ENCODE measurements at regions not wholly inside any gene's neighbourhood (a gene's known extent, or its start where the extent isn't known, plus 50 kb on each side); places are given as distances from the start of the nearest gene placed in this dataset.

GRCh38 chr1:29469457-29469856 is 233.1 kb downstream of the PTPRU start:
- Histone ChIP-seq H3K27me3 (no peaks in the 10 kb centered on the region), H3K4me3 (ENCODE audit: low read depth in 1 of 2, low read length in 1 of 2) (no peak overlapping the region), H3K9me3 (no peaks in the 10 kb centered on the region), H3K27ac (no peak overlapping the region), H3K36me3 (no peaks in the 10 kb centered on the region), H3K4me1 (ENCODE audit: control insufficient read depth in 1 of 2, insufficient read depth in 1 of 2, low read depth in 1 of 2, low read length in 1 of 2) (no peaks in the 10 kb centered on the region)
- TF ChIP-seq CTCF (IDR thresholded peaks at IDR 0.05), result no peak

DNA sequence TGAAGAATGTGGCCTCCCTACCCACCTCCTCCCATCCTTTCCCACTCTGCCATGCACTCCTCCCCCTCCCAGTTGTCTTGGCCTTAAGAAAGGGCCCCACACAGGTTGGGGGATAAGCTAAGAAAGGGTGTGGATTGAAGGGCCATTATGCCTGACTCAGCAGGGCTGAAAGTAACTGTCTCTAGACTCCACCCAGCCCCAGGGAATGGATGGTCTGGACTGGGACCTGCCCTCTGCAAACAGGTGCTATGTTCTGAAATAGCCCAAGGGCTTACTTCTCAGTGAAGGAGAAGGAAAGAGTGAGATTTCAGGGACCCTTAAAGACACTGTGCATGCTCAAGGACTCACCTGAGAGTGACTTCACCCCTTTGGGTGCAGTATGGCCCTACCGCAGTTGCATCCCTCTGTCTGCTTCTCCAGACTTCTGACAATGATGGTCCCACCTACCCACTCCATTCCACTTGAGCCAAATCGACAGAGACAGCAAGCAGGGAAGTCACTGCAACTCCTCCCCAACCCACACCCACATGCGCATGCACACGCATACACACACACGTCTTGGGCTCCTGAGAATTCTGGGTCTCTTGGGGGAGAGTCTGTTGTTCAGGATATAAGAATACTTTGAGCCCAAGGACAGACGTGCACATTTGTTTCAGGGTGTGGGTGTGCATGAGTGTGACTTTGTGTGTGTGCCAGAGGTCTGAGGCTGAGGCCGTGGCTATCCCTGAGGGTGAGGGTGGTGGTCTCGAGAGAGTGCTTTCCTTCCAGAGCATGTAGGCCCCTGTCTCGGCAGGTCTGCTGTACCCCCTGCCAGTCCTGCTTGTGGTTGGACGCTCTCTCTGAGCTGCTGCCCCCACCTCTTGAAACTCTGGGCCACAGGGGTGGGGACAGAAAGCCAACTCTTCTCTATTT is 231.9 kb downstream of the PTPRU start:
- TF ChIP-seq CTCF (IDR thresholded peaks at IDR 0.05), result no peak
- H3K4me3 ChIP-seq (ENCODE audit: low read depth in 1 of 2, low read length in 1 of 2), result no peak overlapping the region
- no peak overlapping the region for H3K27ac ChIP-seq
- H3K27me3 ChIP-seq, result no peaks in the 10 kb centered on the region
- no peaks in the 10 kb centered on the region for H3K36me3 ChIP-seq
- H3K4me1 ChIP-seq (ENCODE audit: control insufficient read depth in 1 of 2, insufficient read depth in 1 of 2, low read depth in 1 of 2, low read length in 1 of 2), result no peaks in the 10 kb centered on the region
- no peaks in the 10 kb centered on the region for H3K9me3 ChIP-seq

DNA sequence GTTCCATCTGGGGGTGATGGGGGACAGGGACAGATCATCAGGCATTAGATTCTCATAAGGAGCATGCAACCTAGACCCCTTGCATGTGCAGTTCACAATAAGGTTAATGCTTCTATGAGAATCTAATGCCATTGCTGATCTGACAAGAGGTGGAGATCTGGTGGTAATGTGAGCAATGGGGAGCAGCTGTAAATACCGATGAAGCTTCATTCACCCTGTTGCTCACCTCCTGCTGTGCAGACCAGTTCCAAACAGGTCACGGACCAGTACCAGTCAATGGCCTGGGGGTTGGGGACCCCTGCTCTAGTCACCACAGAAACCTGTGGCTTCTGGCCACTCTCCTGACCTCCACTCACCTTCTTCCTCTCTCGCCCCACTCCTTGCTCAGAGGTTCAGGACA is 229.9 kb downstream of the PTPRU start:
- Histone ChIP-seq H3K9me3 (no peaks in the 10 kb centered on the region), H3K4me3 (ENCODE audit: low read depth in 1 of 2, low read length in 1 of 2) (no peak overlapping the region), H3K4me1 (ENCODE audit: control insufficient read depth in 1 of 2, insufficient read depth in 1 of 2, low read depth in 1 of 2, low read length in 1 of 2) (no peaks in the 10 kb centered on the region), H3K27me3 (no peaks in the 10 kb centered on the region), H3K36me3 (no peaks in the 10 kb centered on the region), H3K27ac (no peak overlapping the region)
- no peak for TF ChIP-seq CTCF (IDR thresholded peaks at IDR 0.05)

DNA sequence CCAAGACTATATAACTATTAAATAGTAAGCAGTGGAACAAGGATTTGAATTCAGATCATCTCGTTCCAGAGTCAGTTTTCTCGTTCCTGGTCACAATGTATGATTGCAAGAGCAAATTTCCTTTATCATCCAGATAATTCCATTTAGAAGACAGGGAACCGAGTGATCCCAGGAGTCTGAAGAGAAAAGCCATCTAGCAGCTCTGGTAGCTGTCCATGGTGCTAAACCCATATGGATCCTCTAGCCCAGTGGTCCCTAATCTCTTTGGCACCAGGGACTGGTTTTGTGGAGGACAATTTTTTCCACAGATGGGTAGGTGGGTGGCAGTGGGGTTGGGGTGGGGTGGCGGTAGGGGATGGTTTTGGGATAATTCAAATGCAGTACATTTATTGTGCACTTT is 229.4 kb downstream of the PTPRU start:
- H3K27ac ChIP-seq, result no peak overlapping the region
- no peaks in the 10 kb centered on the region for H3K9me3 ChIP-seq
- H3K4me3 ChIP-seq (ENCODE audit: low read depth in 1 of 2, low read length in 1 of 2), result no peak overlapping the region
- H3K27me3 ChIP-seq, result no peaks in the 10 kb centered on the region
- H3K36me3 ChIP-seq, result no peaks in the 10 kb centered on the region
- no peak for TF ChIP-seq CTCF (IDR thresholded peaks at IDR 0.05)
- no peaks in the 10 kb centered on the region for H3K4me1 ChIP-seq (ENCODE audit: control insufficient read depth in 1 of 2, insufficient read depth in 1 of 2, low read depth in 1 of 2, low read length in 1 of 2)

- no peak for TF ChIP-seq CTCF (IDR thresholded peaks at IDR 0.05)
- Histone ChIP-seq H3K4me1 (ENCODE audit: control insufficient read depth in 1 of 2, insufficient read depth in 1 of 2, low read depth in 1 of 2, low read length in 1 of 2) (no peaks in the 10 kb centered on the region), H3K27me3 (no peaks in the 10 kb centered on the region), H3K27ac (no peak overlapping the region), H3K4me3 (ENCODE audit: low read depth in 1 of 2, low read length in 1 of 2) (no peak overlapping the region), H3K36me3 (no peaks in the 10 kb centered on the region), H3K9me3 (no peaks in the 10 kb centered on the region)
Measured at GRCh38 chr1:29462096-29462495, 225.8 kb downstream of the PTPRU start.
